Body of pancreas (tissue), 4 donors: ENCODE measurements at regions not wholly inside any gene's neighbourhood (a gene's known extent, or its start where the extent isn't known, plus 50 kb on each side); places are given as distances from the start of the nearest gene placed in this dataset.

Experiments
- ATAC-seq: fragments of 150-250 bp; one replicate; pipeline ENCODE4 v1.9.1; 2016
- DNase-seq, 4 donors: peaks; one replicate each; pipeline ENCODE4 v3.0.0-alpha.2; 2019
- H3K27ac ChIP-seq, 4 donors: fragments of 200-600 bp; sonication (generic); 1 replicate in 3 of 4; 2 replicates in 1 of 4; pipeline versions ENCODE4 v1.5.1 to v1.6.1; 2016 to 2019; ENCODE audit warnings: mild to moderate bottlenecking in 1 of 4, mixed read lengths in 1 of 4, moderate library complexity in 1 of 4
- H3K27me3 ChIP-seq, 2 donors: fragments of 200-600 bp; sonication (generic); one replicate each; pipeline ENCODE4 v1.6.0; 2016; ENCODE audit warnings: mild to moderate bottlenecking in 1 of 2
- H3K36me3 ChIP-seq, 2 donors: fragments of 200-600 bp; sonication (generic); replicated peaks in 1 of 2; 2 replicates each; pipeline ENCODE4 v1.5.1; 2016; ENCODE audit warnings: low read depth in 2 of 2; ENCODE audit not compliant: insufficient read depth in 1 of 2
- H3K4me1 ChIP-seq: fragments of 200-600 bp; sonication (generic); one replicate; pipeline ENCODE4 v1.6.0; 2016
- H3K4me3 ChIP-seq, 2 donors: fragments of 200-600 bp; sonication (generic); 1 replicate in 1 of 2; 2 replicates in 1 of 2; pipeline ENCODE4 v1.5.1; 2016 to 2019
- H3K9me3 ChIP-seq, 3 donors: fragments of 200-600 bp; sonication (generic); 1 replicate in 2 of 3; 2 replicates in 1 of 3; pipeline ENCODE4 v1.5.1; 2016
- CTCF ChIP-seq, 7 experiments: fragments of 450-650 bp in 4 of 7; fragments of 200-600 bp in 3 of 7; sonication (generic) in 3 of 7; IDR thresholded peaks; one replicate each; pipeline ENCODE4 v1.5.1; 2016 to 2019; ENCODE audit warnings: antibody characterized with exemption in 7 of 7
- POLR2A ChIP-seq, 3 donors: fragments of 450-650 bp; IDR thresholded peaks; one replicate each; pipeline ENCODE4 v1.6.1; 2016; ENCODE audit warnings: antibody characterized with exemption in 3 of 3, mild to moderate bottlenecking in 2 of 3
- WGBS, 2 donors: methylation state at CpG; one replicate each; pipeline ENCODE4 v1.1.5; 2017; 5-methylcytosine and 5-hydroxymethylcytosine counted together
- intact Hi-C: fragments of 100-400 bp; cut with DNase I; formaldehyde crosslinking; loops from one replicate; pipeline ENCODE4 v1.15.1; 2023

- no peaks in the 10 kb centered on the region for H3K9me3 ChIP-seq
- H3K27me3 ChIP-seq: no peaks in the 10 kb centered on the region
- DNase-seq: no peak
- H3K36me3 ChIP-seq: no peaks in the 10 kb centered on the region
- no peaks in the 10 kb centered on the region for H3K4me1 ChIP-seq
- no peak for ATAC-seq
- intact Hi-C loops: no loop called here
- TF ChIP-seq CTCF (IDR thresholded peaks at IDR 0.05) (no peak), POLR2A (IDR thresholded peaks at IDR 0.05) (no peak)
- no peak overlapping the region for H3K27ac ChIP-seq
- H3K4me3 ChIP-seq: no peak overlapping the region
Measured at GRCh38 chr7:111676167-111676566, 113.9 kb upstream of the IMMP2L start.

GRCh38 chr7:111672901-111673300 lies 110.6 kb upstream of the IMMP2L start:
- Histone ChIP-seq H3K36me3 (no peaks in the 10 kb centered on the region), H3K4me1 (no peaks in the 10 kb centered on the region), H3K27ac (no peak overlapping the region), H3K27me3 (no peaks in the 10 kb centered on the region), H3K4me3 (no peak overlapping the region), H3K9me3 (no peaks in the 10 kb centered on the region)
- no peak for TF ChIP-seq POLR2A (IDR thresholded peaks at IDR 0.05)
- TF ChIP-seq CTCF (IDR thresholded peaks at IDR 0.05): no peak
- DNase-seq (no peak), ATAC-seq (no peak)
- intact Hi-C loops: no loop called here
- 56 to 62% methylated on average over 6 of the region's 6 CpGs for WGBS, 2 donors

GRCh38 chr7:111671927-111672326 lies 109.6 kb upstream of the IMMP2L start:
- ATAC-seq (no peak), DNase-seq (no peak)
- no peaks in the 10 kb centered on the region for H3K27me3 ChIP-seq
- intact Hi-C loops: no loop called here
- no peaks in the 10 kb centered on the region for H3K4me1 ChIP-seq
- no peak for TF ChIP-seq CTCF (IDR thresholded peaks at IDR 0.05)
- TF ChIP-seq POLR2A (IDR thresholded peaks at IDR 0.05): no peak
- H3K36me3 ChIP-seq: no peaks in the 10 kb centered on the region
- H3K4me3 ChIP-seq: no peak overlapping the region
- WGBS, 2 donors: 58 to 69% methylated on average over 2 of the region's 2 CpGs
- H3K27ac ChIP-seq: no peak overlapping the region
- H3K9me3 ChIP-seq: no peaks in the 10 kb centered on the region

GRCh38 chr7:111668711-111669110 lies 106.4 kb upstream of the IMMP2L start:
- DNase-seq: no peak
- Histone ChIP-seq H3K9me3 (no peaks in the 10 kb centered on the region), H3K27ac (no peak overlapping the region), H3K4me1 (no peaks in the 10 kb centered on the region), H3K36me3 (no peaks in the 10 kb centered on the region), H3K4me3 (no peak overlapping the region), H3K27me3 (no peaks in the 10 kb centered on the region)
- no peak for ATAC-seq
- 87 to 90% methylated on average over 8 to 9 of the region's 9 CpGs for WGBS, 2 donors
- TF ChIP-seq CTCF (IDR thresholded peaks at IDR 0.05): no peak
- TF ChIP-seq POLR2A (IDR thresholded peaks at IDR 0.05): no peak
- intact Hi-C loops: no loop called here

- Histone ChIP-seq H3K27me3 (no peaks in the 10 kb centered on the region), H3K9me3 (no peaks in the 10 kb centered on the region), H3K4me1 (no peaks in the 10 kb centered on the region), H3K36me3 (no peaks in the 10 kb centered on the region), H3K27ac (no peak overlapping the region), H3K4me3 (no peak overlapping the region)
- intact Hi-C loops: no loop called here
- WGBS, 2 donors: 74 to 95% methylated on average over 1 of the region's 1 CpG
- DNase-seq (no peak), ATAC-seq (no peak)
- TF ChIP-seq POLR2A (IDR thresholded peaks at IDR 0.05) (no peak), CTCF (IDR thresholded peaks at IDR 0.05) (no peak)
Measured at GRCh38 chr7:111667488-111667887, 105.2 kb upstream of the IMMP2L start.
